HCT116 (cell line): ENCODE measurements at regions not wholly inside any gene's neighbourhood (a gene's known extent, or its start where the extent isn't known, plus 50 kb on each side); places are given as distances from the start of the nearest gene placed in this dataset.

Experiments
- ATAC-seq: fragments of 200-7000 bp; cut with Tn5 transposase; 2 replicates; pipeline ENCODE4 v1.9.1; 2020; ENCODE audit warnings: mild to moderate bottlenecking, moderate library complexity
- BruUV-seq: library from RNA; stranded (reverse); fragments of 400-500 nt; replicated peaks from 2 replicates; lab custom pipeline; 2021; lab: Mats Ljungman, UMichigan
- CTCF ChIA-PET: fragments of 300-600 bp; sonication (Branson Sonifier 250); formaldehyde crosslinking; loops from one replicate; lab custom pipeline; 2021; ENCODE audit warnings: antibody characterized with exemption; lab: Charles Lee
- POLR2A ChIA-PET: fragments of 300-600, 350-600 bp; sonication (Branson Sonifier 250); formaldehyde crosslinking; loops from one replicate; lab custom pipeline; 2021; ENCODE audit warnings: antibody characterized with exemption; lab: Charles Lee
- RAD21 ChIA-PET, 2 experiments: fragments of 300-600 bp; sonication (Branson Sonifier 250); formaldehyde crosslinking; loops; one replicate each; lab custom pipeline; 2023; ENCODE audit warnings: low total read pairs in 2 of 2; ENCODE audit not compliant: uncharacterized antibody in 2 of 2, unreplicated experiment in 2 of 2, low non-redundant PET in 1 of 2; lab: Charles Lee
- DNase-seq: peaks from one replicate; pipeline ENCODE4 v3.0.0-alpha.2; 2010; ENCODE audit warnings: low read depth, low spot score
- H2AFZ ChIP-seq: fragments of 200-600 bp; shearing (Covaris generic), sonication (generic); 2 replicates; pipeline ENCODE4 v1.6.1; 2017; ENCODE audit warnings: low read depth, mixed run types, mixed read lengths, antibody characterized with exemption, low read length; ENCODE audit not compliant: poor library complexity, severe bottlenecking
- H3K27ac ChIP-seq: 2 replicates; pipeline ENCODE4 v1.5.1; 2012; ENCODE audit warnings: low read depth, low read length
- H3K27me3 ChIP-seq: fragments of 200-600 bp; sonication (generic); 2 replicates; pipeline ENCODE4 v1.6.1; 2016; ENCODE audit warnings: mixed run types, low read length, mixed read lengths; ENCODE audit not compliant: insufficient read depth
- H3K36me3 ChIP-seq, 2 experiments: fragments of 200-500 bp in 1 of 2; fragments of 200-600 bp in 1 of 2; sonication (Bioruptor generic) in 1 of 2; sonication (generic) in 1 of 2; 2 replicates each; pipeline versions ENCODE4 v1.5.1 to v1.6.1; 2014 to 2016; ENCODE audit warnings: low read length in 2 of 2, inconsistent platforms in 1 of 2, mixed read lengths in 1 of 2, mixed run types in 1 of 2; ENCODE audit not compliant: insufficient read depth in 2 of 2, control insufficient read depth in 1 of 2
- H3K4me1 ChIP-seq, 2 experiments: fragments of 200-600 bp in 1 of 2; sonication (generic) in 1 of 2; 2 replicates each; pipeline versions ENCODE4 v1.5.1 to v1.6.1; 2012 to 2017; ENCODE audit warnings: low read length in 2 of 2, inconsistent platforms in 1 of 2, mild to moderate bottlenecking in 1 of 2, mixed read lengths in 1 of 2, mixed run types in 1 of 2, moderate library complexity in 1 of 2; ENCODE audit not compliant: insufficient read depth in 2 of 2, control insufficient read depth in 1 of 2
- H3K4me2 ChIP-seq: fragments of 200-600 bp; sonication (generic); 2 replicates; pipeline ENCODE4 v1.6.1; 2017; ENCODE audit warnings: mixed run types, low read length, mixed read lengths
- H3K4me3 ChIP-seq, 2 experiments: fragments of 200-600 bp in 1 of 2; sonication (generic) in 1 of 2; replicated peaks in 1 of 2; 2 replicates each; pipeline ENCODE4 v1.5.1; 2011 to 2016; ENCODE audit warnings: low read length in 2 of 2, control low read depth in 1 of 2, low read depth in 1 of 2, mild to moderate bottlenecking in 1 of 2, mixed read lengths in 1 of 2, mixed run types in 1 of 2
- H3K79me2 ChIP-seq: fragments of 200-600 bp; sonication (generic); 2 replicates; pipeline ENCODE4 v1.6.1; 2017; ENCODE audit warnings: mild to moderate bottlenecking, mixed run types, low read length, moderate library complexity, mixed read lengths; ENCODE audit not compliant: insufficient read depth
- H3K9ac ChIP-seq: fragments of 200-600 bp; sonication (generic); 2 replicates; pipeline ENCODE4 v1.6.1; 2016; ENCODE audit warnings: low read length, mixed read lengths
- H3K9me2 ChIP-seq: fragments of 200-600 bp; sonication (generic), shearing (Covaris generic); 2 replicates; pipeline ENCODE4 v1.6.1; 2017; ENCODE audit warnings: mixed run types, mild to moderate bottlenecking, moderate library complexity; ENCODE audit not compliant: insufficient read depth
- H3K9me3 ChIP-seq, 2 experiments: fragments of 200-500 bp in 1 of 2; fragments of 200-600 bp in 1 of 2; sonication (Bioruptor generic) in 1 of 2; sonication (generic) in 1 of 2; 2 replicates each; pipeline ENCODE4 v1.6.1; 2014 to 2017; ENCODE audit warnings: low read length in 2 of 2, mixed read lengths in 2 of 2, inconsistent platforms in 1 of 2, low read depth in 1 of 2, mild to moderate bottlenecking in 1 of 2, mixed run types in 1 of 2, moderate library complexity in 1 of 2; ENCODE audit not compliant: control insufficient read depth in 1 of 2, insufficient read depth in 1 of 2
- H4K20me1 ChIP-seq: fragments of 200-600 bp; sonication (generic), shearing (Covaris generic); 2 replicates; pipeline ENCODE4 v1.6.1; 2017; ENCODE audit warnings: mixed run types, mild to moderate bottlenecking, moderate library complexity; ENCODE audit not compliant: insufficient read depth
- ELF1 ChIP-seq: IDR thresholded peaks from 2 replicates; pipeline ENCODE4 v1.6.1; 2012; ENCODE audit warnings: low read depth, borderline replicate concordance
- EZH2 ChIP-seq: fragments of 200-600 bp; sonication (generic); IDR thresholded peaks from 2 replicates; pipeline ENCODE4 v1.6.1; 2017; ENCODE audit warnings: antibody characterized with exemption, mixed run types
- EZH2phosphoT487 ChIP-seq: fragments of 200-600 bp; IDR thresholded peaks from 2 replicates; pipeline ENCODE4 v1.6.1; 2018; ENCODE audit warnings: antibody characterized with exemption, borderline replicate concordance
- FOSL1 ChIP-seq: IDR thresholded peaks from 2 replicates; pipeline ENCODE4 v1.6.1; 2012; ENCODE audit warnings: low read depth
- POLR2A ChIP-seq: IDR thresholded peaks from 2 replicates; pipeline ENCODE4 v1.7.0; 2011; ENCODE audit warnings: borderline replicate concordance; ENCODE audit not compliant: insufficient read depth, insufficient read length; ENCODE audit errors: extremely low read depth
- RAD21 ChIP-seq: IDR thresholded peaks from 2 replicates; pipeline ENCODE4 v1.6.1; 2012; ENCODE audit warnings: low read depth, mild to moderate bottlenecking
- SIN3A ChIP-seq: IDR thresholded peaks from 2 replicates; pipeline ENCODE4 v1.6.1; 2012; ENCODE audit warnings: low read depth
- SP1 ChIP-seq: IDR thresholded peaks from 2 replicates; pipeline ENCODE4 v1.6.1; 2012; ENCODE audit warnings: low read depth
- SRF ChIP-seq: IDR thresholded peaks from 2 replicates; pipeline ENCODE4 v1.6.1; 2012; ENCODE audit warnings: low read depth
- TCF7L2 ChIP-seq: IDR thresholded peaks from 2 replicates; pipeline ENCODE4 v1.7.0; 2011; ENCODE audit warnings: borderline replicate concordance, inconsistent platforms; ENCODE audit not compliant: insufficient read depth, insufficient read length; ENCODE audit errors: extremely low read depth
- YY1 ChIP-seq: IDR thresholded peaks from 2 replicates; pipeline ENCODE4 v1.6.1; 2011; ENCODE audit warnings: low read length, low read depth, moderate library complexity, mild to moderate bottlenecking; ENCODE audit not compliant: insufficient replicate concordance; ENCODE audit errors: extremely low read depth
- ZNF274 ChIP-seq: fragments of 200-500 bp; sonication (Bioruptor generic); IDR thresholded peaks from 2 replicates; pipeline ENCODE4 v1.6.1; 2014; ENCODE audit warnings: mild to moderate bottlenecking, low read depth, low read length, inconsistent platforms
- intact Hi-C: fragments of 100-400 bp; cut with micrococcal nuclease; formaldehyde crosslinking; loops from 2 replicates; pipeline ENCODE4 v1.10.0; 2022
- TF ChIP-seq, protein P1 (sequence below): IDR thresholded peaks from 2 replicates; pipeline ENCODE4 v1.6.1; 2012
- TF ChIP-seq, protein P2 (sequence below): IDR thresholded peaks from 2 replicates; pipeline ENCODE4 v1.6.1; 2011; ENCODE audit warnings: mild to moderate bottlenecking, low read length, moderate library complexity; ENCODE audit not compliant: insufficient replicate concordance; ENCODE audit errors: extremely low read depth

DNA sequence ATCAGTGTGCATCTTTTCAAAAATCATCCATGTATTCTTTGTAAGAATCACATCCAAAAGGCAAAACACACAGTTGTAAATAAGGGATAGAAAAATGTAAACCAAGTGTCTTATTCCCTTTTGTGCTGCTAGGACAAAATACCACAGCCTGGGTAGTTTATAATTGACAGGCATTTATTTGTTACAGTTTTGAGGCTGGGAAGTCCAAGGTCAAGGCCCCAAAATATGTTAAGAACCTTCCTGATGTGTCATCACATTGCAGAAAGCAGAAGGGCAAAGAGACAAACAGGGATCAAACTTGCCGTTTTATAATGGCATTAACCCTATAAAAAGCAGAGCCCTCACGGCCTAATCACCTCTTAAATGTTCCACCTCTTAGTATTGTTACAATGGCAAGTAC, 364.8 kb downstream of the MED10 start:
- ATAC-seq (no peak), DNase-seq (no peak)
- Histone ChIP-seq H3K4me3 (no peak overlapping the region), H3K27ac (no peak overlapping the region), H4K20me1 (no peaks in the 10 kb centered on the region), H3K36me3 (no peaks in the 10 kb centered on the region), H3K9me2 (no peaks in the 10 kb centered on the region), H3K4me2 (no peak overlapping the region), H3K27me3 (no peaks in the 10 kb centered on the region), H3K9me3 (no peaks in the 10 kb centered on the region), H3K79me2 (no peaks in the 10 kb centered on the region), H3K4me1 (no peaks in the 10 kb centered on the region), H2AFZ (no peak overlapping the region), H3K9ac (no peak overlapping the region)
- intact Hi-C loops, result no loop called here
- TF ChIP-seq YY1 (no peak), RAD21 (no peak), EZH2phosphoT487 (no peak), SP1 (no peak), TCF7L2 (no peak), EZH2 (no peak), ELF1 (no peak), FOSL1 (no peak), ZNF274 (no peak), POLR2A (no peak), SIN3A (no peak), SRF (no peak)
- TF ChIP-seq, protein P1, sequence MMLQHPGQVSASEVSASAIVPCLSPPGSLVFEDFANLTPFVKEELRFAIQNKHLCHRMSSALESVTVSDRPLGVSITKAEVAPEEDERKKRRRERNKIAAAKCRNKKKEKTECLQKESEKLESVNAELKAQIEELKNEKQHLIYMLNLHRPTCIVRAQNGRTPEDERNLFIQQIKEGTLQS, result no peak
- TF ChIP-seq, protein P2, sequence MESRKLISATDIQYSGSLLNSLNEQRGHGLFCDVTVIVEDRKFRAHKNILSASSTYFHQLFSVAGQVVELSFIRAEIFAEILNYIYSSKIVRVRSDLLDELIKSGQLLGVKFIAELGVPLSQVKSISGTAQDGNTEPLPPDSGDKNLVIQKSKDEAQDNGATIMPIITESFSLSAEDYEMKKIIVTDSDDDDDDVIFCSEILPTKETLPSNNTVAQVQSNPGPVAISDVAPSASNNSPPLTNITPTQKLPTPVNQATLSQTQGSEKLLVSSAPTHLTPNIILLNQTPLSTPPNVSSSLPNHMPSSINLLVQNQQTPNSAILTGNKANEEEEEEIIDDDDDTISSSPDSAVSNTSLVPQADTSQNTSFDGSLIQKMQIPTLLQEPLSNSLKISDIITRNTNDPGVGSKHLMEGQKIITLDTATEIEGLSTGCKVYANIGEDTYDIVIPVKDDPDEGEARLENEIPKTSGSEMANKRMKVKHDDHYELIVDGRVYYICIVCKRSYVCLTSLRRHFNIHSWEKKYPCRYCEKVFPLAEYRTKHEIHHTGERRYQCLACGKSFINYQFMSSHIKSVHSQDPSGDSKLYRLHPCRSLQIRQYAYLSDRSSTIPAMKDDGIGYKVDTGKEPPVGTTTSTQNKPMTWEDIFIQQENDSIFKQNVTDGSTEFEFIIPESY, result no peak
- ChIA-PET CTCF (no interaction called here), POLR2A (no interaction called here), RAD21 (no interaction called here)
- BruUV-seq, result no TSS peak
